ENCODE measurements at regions not wholly inside any gene's neighbourhood (a gene's known extent, or its start where the extent isn't known, plus 50 kb on each side); places are given as distances from the start of the nearest gene placed in this dataset.
"Not testable (repeated sequence)": the region's sequence is repeated elsewhere in the genome, so short reads cannot be mapped to it uniquely, and the experiment has no call there.

DNA sequence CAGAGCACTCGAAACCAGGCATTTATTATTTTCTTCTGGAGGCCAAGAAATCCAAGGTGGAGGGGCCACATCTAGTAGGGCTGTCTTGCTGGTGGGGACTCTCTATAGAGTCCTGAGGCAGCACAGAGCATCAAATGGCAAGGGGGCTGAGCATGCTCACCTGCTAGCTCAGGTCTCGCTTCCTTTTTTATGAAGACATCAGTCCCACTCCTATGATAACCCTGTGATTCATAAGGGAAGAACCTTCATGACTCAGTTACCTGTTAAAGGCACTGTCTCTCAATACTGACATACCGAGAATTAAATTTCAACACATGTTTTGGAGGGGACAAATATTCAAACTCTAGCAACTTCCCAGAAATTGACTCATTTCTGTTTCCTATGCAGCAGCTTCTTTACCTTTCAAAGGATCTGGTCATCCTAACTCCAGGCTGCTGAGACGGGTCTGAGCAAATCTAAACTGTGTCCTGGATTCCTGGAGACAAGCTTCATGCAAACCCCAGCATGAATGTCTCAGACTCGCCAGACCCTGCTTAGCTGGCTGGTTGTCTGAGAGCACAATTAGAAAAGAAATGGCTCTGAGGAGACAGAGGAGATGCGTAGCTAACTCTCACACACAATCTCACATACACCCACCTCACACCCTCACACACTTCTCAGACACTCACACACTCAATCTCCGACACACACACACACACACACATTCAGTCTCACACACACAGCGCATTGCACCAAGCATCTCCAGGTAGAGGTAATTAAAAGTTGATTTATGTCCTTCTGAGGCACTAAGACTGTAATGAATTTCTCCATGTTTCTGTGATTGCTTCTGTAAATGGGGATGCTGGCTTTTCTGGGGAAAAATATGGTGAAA is 280.8 kb downstream of the BCL2L11 start:
- H3K27ac ChIP-seq (ENCODE audit: low read depth, low read length); H3K9me3 ChIP-seq (ENCODE audit: control insufficient read depth in 1 of 2, insufficient read depth in 1 of 2, low read depth in 1 of 2, low read length in 2 of 2); H3K9ac ChIP-seq (ENCODE audit: low read length); BruUV-seq (replicated peaks); H3K79me2 ChIP-seq (ENCODE audit: insufficient read depth, low read length); H3K9me2 ChIP-seq (ENCODE audit: insufficient read depth); DNase-seq (ENCODE audit: low read depth, low spot score); H3K27me3 ChIP-seq (ENCODE audit: insufficient read depth, low read length); ATAC-seq; H3K4me3 ChIP-seq (replicated peaks in 1 of 2; ENCODE audit: low read depth in 1 of 2, low read length in 2 of 2); intact Hi-C loops (cut with micrococcal nuclease); H4K20me1 ChIP-seq (ENCODE audit: insufficient read depth); H3K36me3 ChIP-seq (ENCODE audit: control insufficient read depth in 1 of 2, insufficient read depth in 2 of 2, low read length in 2 of 2); POLR2A ChIA-PET; RAD21 ChIA-PET (ENCODE audit: low non-redundant PET in 1 of 2, low total read pairs in 2 of 2, uncharacterized antibody in 2 of 2, unreplicated experiment in 2 of 2); H3K4me2 ChIP-seq (ENCODE audit: low read length); H3K4me1 ChIP-seq (ENCODE audit: control insufficient read depth in 1 of 2, insufficient read depth in 2 of 2, low read length in 2 of 2); H2AFZ ChIP-seq (ENCODE audit: low read depth, low read length, poor library complexity, severe bottlenecking); CTCF ChIA-PET: not testable (repeated sequence)

DNA sequence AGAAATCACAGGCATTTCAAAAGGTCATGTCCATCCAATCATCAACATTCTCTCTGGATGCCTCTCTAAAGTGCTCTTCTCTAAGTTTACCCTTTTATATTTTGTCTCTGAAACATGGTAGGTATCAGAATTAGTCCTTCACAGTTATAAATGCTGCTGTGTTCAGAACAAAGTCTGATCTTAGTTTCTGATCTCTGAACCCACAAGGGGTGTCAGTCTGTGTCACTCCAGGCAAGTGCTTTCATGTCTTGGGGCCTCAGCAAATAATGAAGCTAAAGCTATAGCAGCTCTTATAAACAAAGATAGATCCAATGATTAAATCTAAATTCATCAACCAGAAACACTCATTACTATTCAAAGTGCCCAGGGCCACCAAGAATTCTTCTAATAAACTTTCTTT is 281.7 kb downstream of the BCL2L11 start:
- DNase-seq (ENCODE audit: low read depth, low spot score); BruUV-seq (replicated peaks): not testable (repeated sequence)

DNA sequence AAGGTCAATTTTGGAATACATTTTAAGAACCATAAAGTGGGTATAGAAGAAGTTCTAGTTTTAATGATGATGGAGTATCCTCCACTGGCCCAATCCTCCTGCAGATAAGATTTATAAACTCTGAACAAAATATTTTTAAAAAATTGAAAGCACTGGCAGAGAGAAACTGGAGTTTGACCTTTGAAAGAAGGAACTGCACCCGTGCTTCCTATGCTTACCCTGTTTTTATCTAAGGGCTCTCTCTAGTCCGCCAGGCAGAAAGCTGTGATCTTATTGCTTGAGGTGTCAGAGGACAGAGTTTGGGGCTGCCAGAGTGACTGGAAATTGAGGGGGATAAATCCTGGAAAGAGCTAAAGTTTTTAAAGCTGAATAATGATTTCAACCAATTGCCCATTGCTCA is 282.6 kb downstream of the BCL2L11 start:
- H3K79me2 ChIP-seq (ENCODE audit: insufficient read depth, low read length); H3K27me3 ChIP-seq (ENCODE audit: insufficient read depth, low read length); H3K9ac ChIP-seq (ENCODE audit: low read length); POLR2A ChIA-PET; H3K4me1 ChIP-seq (ENCODE audit: control insufficient read depth in 1 of 2, insufficient read depth in 2 of 2, low read length in 2 of 2); H4K20me1 ChIP-seq (ENCODE audit: insufficient read depth); RAD21 ChIA-PET (ENCODE audit: low non-redundant PET in 1 of 2, low total read pairs in 2 of 2, uncharacterized antibody in 2 of 2, unreplicated experiment in 2 of 2); ATAC-seq; H2AFZ ChIP-seq (ENCODE audit: low read depth, low read length, poor library complexity, severe bottlenecking); H3K4me2 ChIP-seq (ENCODE audit: low read length); H3K9me2 ChIP-seq (ENCODE audit: insufficient read depth); CTCF ChIA-PET; BruUV-seq (replicated peaks); H3K36me3 ChIP-seq (ENCODE audit: control insufficient read depth in 1 of 2, insufficient read depth in 2 of 2, low read length in 2 of 2); H3K4me3 ChIP-seq (replicated peaks in 1 of 2; ENCODE audit: low read depth in 1 of 2, low read length in 2 of 2); intact Hi-C loops (cut with micrococcal nuclease); H3K27ac ChIP-seq (ENCODE audit: low read depth, low read length); H3K9me3 ChIP-seq (ENCODE audit: control insufficient read depth in 1 of 2, insufficient read depth in 1 of 2, low read depth in 1 of 2, low read length in 2 of 2); DNase-seq (ENCODE audit: low read depth, low spot score): not testable (repeated sequence)

More for the DNA sequence above, 281.7 kb downstream of the BCL2L11 start:
- H3K27ac ChIP-seq (ENCODE audit: low read depth, low read length); H3K4me2 ChIP-seq (ENCODE audit: low read length); H3K9ac ChIP-seq (ENCODE audit: low read length); H2AFZ ChIP-seq (ENCODE audit: low read depth, low read length, poor library complexity, severe bottlenecking); POLR2A ChIA-PET; H3K9me2 ChIP-seq (ENCODE audit: insufficient read depth); CTCF ChIA-PET; RAD21 ChIA-PET (ENCODE audit: low non-redundant PET in 1 of 2, low total read pairs in 2 of 2, uncharacterized antibody in 2 of 2, unreplicated experiment in 2 of 2); H4K20me1 ChIP-seq (ENCODE audit: insufficient read depth); H3K27me3 ChIP-seq (ENCODE audit: insufficient read depth, low read length); ATAC-seq; H3K36me3 ChIP-seq (ENCODE audit: control insufficient read depth in 1 of 2, insufficient read depth in 2 of 2, low read length in 2 of 2); H3K9me3 ChIP-seq (ENCODE audit: control insufficient read depth in 1 of 2, insufficient read depth in 1 of 2, low read depth in 1 of 2, low read length in 2 of 2); H3K4me1 ChIP-seq (ENCODE audit: control insufficient read depth in 1 of 2, insufficient read depth in 2 of 2, low read length in 2 of 2); H3K79me2 ChIP-seq (ENCODE audit: insufficient read depth, low read length); H3K4me3 ChIP-seq (replicated peaks in 1 of 2; ENCODE audit: low read depth in 1 of 2, low read length in 2 of 2); intact Hi-C loops (cut with micrococcal nuclease): not testable (repeated sequence)

DNA sequence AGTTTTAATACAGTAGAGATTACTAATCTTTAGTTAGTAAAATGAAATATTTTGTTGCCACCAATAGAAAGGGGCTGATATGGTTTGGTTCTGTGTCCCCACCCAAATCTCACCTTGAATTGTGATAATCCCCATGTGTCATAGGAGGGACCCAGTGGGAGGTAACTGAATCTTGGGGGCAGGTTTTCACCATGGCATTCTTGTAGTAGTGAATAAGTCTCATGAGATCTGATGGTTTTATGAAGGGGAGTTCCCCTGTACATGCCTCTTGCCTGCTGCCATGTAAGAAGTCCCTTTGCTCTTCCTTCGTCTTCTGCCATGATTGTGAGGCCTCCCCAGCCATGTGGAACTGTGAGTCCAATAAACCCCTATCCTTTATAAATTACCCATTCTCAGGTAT is 285.9 kb downstream of the BCL2L11 start:
- H3K27me3 ChIP-seq (ENCODE audit: insufficient read depth, low read length); POLR2A ChIA-PET; H3K9ac ChIP-seq (ENCODE audit: low read length); ATAC-seq; H3K36me3 ChIP-seq (ENCODE audit: control insufficient read depth in 1 of 2, insufficient read depth in 2 of 2, low read length in 2 of 2); H4K20me1 ChIP-seq (ENCODE audit: insufficient read depth); CTCF ChIA-PET; H2AFZ ChIP-seq (ENCODE audit: low read depth, low read length, poor library complexity, severe bottlenecking); BruUV-seq (replicated peaks); intact Hi-C loops (cut with micrococcal nuclease); RAD21 ChIA-PET (ENCODE audit: low non-redundant PET in 1 of 2, low total read pairs in 2 of 2, uncharacterized antibody in 2 of 2, unreplicated experiment in 2 of 2); H3K79me2 ChIP-seq (ENCODE audit: insufficient read depth, low read length); H3K4me1 ChIP-seq (ENCODE audit: control insufficient read depth in 1 of 2, insufficient read depth in 2 of 2, low read length in 2 of 2); H3K9me3 ChIP-seq (ENCODE audit: control insufficient read depth in 1 of 2, insufficient read depth in 1 of 2, low read depth in 1 of 2, low read length in 2 of 2); H3K27ac ChIP-seq (ENCODE audit: low read depth, low read length); DNase-seq (ENCODE audit: low read depth, low spot score); H3K4me2 ChIP-seq (ENCODE audit: low read length); H3K9me2 ChIP-seq (ENCODE audit: insufficient read depth); H3K4me3 ChIP-seq (replicated peaks in 1 of 2; ENCODE audit: low read depth in 1 of 2, low read length in 2 of 2): not testable (repeated sequence)

All from HCT116 (cell line).